Stimulated activated CD4-positive, alpha-beta T cell treated with anti-CD3 and anti-CD28 coated beads, Interleukin-4, amount 100 ng/mL, for 48 hours (primary cell): ENCODE measurements at regions not wholly inside any gene's neighbourhood (a gene's known extent, or its start where the extent isn't known, plus 50 kb on each side); places are given as distances from the start of the nearest gene placed in this dataset.

Source experiments
- DNase-seq, 2 donors: peaks; one replicate each; pipeline ENCODE4 v3.0.0-alpha.2; 2020; ENCODE audit warnings: low read depth in 2 of 2

- no peak for DNase-seq
Observed at GRCh38 chr15:81987628-81988027, 58.2 kb downstream of the MEX3B start.

GRCh38 chr15:81983497-81983896 is 62.3 kb downstream of the MEX3B start:
- DNase-seq, result no peak

GRCh38 chr15:81982808-81983207 is 63.0 kb downstream of the MEX3B start:
- DNase-seq, result no peak

- no peak for DNase-seq
Observed at GRCh38 chr15:81981908-81982307, 63.9 kb downstream of the MEX3B start.

GRCh38 chr15:81977464-81977863 is 68.4 kb downstream of the MEX3B start:
- DNase-seq, result no peak

GRCh38 chr15:81968691-81969090 is 77.1 kb downstream of the MEX3B start:
- no peak for DNase-seq

- DNase-seq, result no peak
Observed at GRCh38 chr15:81966631-81967030, 79.2 kb downstream of the MEX3B start.

GRCh38 chr15:81962482-81962881 is 83.3 kb downstream of the MEX3B start:
- no peak for DNase-seq

- DNase-seq, result no peak
Observed at GRCh38 chr15:81959196-81959595, 86.6 kb downstream of the MEX3B start.

- DNase-seq, result no peak
Observed at GRCh38 chr15:81957698-81958097, 88.1 kb downstream of the MEX3B start.

GRCh38 chr15:81955382-81956062 is 90.3 kb downstream of the MEX3B start:
- no peak for DNase-seq

GRCh38 chr15:81954158-81954783 is 91.5 kb downstream of the MEX3B start:
- no peak for DNase-seq

- DNase-seq, result no peak
Observed at GRCh38 chr15:81950841-81951414, 94.9 kb downstream of the MEX3B start.

- no peak for DNase-seq
Observed at GRCh38 chr15:81948751-81949150, 97.1 kb downstream of the MEX3B start.

- DNase-seq, result no peak
Observed at GRCh38 chr15:81948222-81948621, 97.6 kb downstream of the MEX3B start.

- no peak for DNase-seq
Observed at GRCh38 chr15:81947548-81947947, 98.3 kb downstream of the MEX3B start.

GRCh38 chr15:81945014-81945615 is 100.7 kb downstream of the MEX3B start:
- DNase-seq, result no peak

- DNase-seq, result no peak
Observed at GRCh38 chr15:81942655-81943195, 103.1 kb downstream of the MEX3B start.

GRCh38 chr15:81942157-81942556 is 103.7 kb downstream of the MEX3B start:
- no peak for DNase-seq

- no peak for DNase-seq
Observed at GRCh38 chr15:81941479-81941878, 104.3 kb downstream of the MEX3B start.

GRCh38 chr15:81940467-81941451 is 105.1 kb downstream of the MEX3B start:
- no peak for DNase-seq
